ENCODE measurements at regions not wholly inside any gene's neighbourhood (a gene's known extent, or its start where the extent isn't known, plus 50 kb on each side); places are given as distances from the start of the nearest gene placed in this dataset.
"Not testable (repeated sequence)": the region's sequence is repeated elsewhere in the genome, so short reads cannot be mapped to it uniquely, and the experiment has no call there.

DNA sequence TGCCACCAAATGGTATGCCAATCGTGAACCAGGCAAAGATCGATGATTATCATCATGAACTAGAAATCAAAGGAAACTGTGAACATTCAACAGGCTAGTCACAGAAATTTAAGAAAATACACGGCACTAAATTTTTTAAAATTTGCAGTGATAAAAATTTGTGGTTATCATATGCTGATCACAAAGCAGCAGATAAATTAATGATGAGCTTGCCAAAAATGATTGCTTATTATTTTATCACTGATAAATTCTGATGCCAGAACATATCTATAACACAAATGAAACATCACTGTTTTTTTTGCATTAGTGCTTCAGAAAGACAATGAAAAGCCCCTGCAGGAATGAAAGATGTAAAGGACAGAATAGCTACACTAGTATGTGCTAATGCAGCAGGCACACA, 1413.2 kb upstream of the MAP3K7 start:
- DNase-seq = no peak

- DNase-seq = no peak
Measured at GRCh38 chr6:91994787-91995186, 1407.9 kb upstream of the MAP3K7 start.

DNA sequence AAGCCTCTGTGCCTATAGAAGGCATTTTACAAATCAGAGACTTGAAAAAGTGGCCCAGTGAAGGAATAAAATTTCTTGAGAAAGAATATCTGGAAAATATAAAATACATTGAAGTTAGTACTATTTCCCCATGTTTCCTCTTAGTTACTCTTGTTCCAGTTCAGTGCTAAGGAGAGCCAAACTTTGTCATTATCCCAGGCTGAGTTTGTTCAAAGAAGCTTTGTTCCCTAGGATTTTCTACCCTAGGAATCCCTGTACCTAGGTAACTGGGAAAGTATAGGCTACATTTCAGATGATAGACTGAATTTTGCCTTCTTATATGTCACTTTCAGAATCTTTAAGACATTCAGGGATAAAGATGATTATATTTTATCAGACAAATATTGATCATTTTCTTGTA, 1395.7 kb upstream of the MAP3K7 start:
- DNase-seq = no peak

- DNase-seq = no peak
Measured at GRCh38 chr6:91976797-91977196, 1389.9 kb upstream of the MAP3K7 start.

GRCh38 chr6:91970700-91971099, 1383.8 kb upstream of the MAP3K7 start:
- DNase-seq = no peak

GRCh38 chr6:91965872-91966271, 1379.0 kb upstream of the MAP3K7 start:
- DNase-seq = no peak

DNA sequence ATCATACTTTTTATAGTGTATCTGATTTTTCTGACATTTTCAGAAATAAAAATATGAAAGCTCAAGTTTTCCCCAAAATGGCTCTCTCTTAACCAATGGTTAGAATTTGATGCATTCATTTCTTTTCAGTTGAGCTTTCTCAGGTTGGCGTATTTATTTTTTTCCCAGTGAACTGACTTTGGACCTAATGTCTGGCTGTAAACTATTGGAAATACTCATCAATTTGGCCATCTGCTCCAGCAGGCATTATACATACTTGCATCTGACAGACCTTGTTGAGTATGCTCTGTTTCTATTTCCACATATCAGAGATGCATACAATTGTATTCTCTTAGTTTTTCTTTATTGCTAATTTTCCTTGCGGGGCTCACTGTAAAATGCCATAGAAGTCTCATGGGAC, 1374.8 kb upstream of the MAP3K7 start:
- DNase-seq = no peak

DNA sequence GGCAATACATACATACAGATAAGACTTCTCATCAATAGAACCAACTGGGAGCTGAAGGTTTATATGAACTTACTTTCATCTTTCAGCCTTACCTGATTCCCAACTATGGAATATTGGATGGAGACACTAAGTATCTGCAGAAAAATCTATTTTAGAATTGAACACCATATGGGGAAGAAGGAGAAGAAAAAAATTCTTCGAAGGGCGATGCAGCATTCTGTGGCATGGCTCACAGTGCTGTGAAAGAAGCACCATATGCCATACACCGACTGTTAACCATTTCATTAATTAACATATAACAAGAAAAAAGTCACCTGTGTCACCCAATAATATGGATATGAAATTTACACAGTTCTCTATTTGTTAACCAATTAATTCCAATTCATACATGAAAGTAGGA, 1374.4 kb upstream of the MAP3K7 start:
- no peak for DNase-seq

GRCh38 chr6:91941838-91942237, 1355.0 kb upstream of the MAP3K7 start:
- DNase-seq = no peak

- DNase-seq = no peak
Measured at GRCh38 chr6:91940801-91941200, 1353.9 kb upstream of the MAP3K7 start.

DNA sequence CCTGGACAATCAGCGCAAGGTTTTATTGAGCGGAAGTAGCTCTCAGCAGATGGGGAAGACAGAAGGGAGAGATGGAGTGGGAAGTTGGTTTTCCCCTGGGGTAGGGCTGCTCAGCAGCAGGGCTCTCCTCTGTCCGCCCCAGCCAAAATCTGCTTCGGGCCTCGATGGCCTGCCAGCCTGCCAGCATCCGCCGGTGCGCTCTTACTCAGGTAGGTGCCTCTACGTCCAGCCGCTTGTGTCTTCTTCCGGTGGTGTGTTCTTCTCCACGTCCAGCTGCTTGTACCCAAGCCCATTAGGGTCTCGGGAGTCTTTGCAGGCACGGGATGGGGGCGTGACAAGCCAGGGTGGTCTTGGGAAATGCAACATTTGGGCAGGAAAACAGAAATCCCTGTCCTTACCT, 1340.0 kb upstream of the MAP3K7 start:
- no peak for DNase-seq

DNA sequence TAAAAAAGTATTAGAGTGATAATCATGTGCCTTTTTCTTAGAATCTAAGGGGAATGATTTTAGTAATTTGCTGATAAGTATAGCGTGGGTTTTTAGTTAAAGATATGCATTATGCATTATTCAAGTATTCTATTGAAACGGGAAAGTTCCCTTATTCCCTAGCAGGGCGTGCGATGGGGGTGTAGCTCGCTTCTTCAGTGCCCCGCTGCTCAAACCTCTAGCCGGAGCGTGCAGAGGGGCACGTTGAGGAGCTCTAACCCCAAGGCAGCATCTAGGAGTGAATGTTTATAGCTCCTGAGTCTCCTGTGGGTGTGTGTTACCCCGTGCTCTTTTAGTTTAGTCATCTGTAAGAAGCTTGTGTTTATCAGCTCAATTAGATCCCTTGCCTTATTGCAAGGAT, 1339.5 kb upstream of the MAP3K7 start:
- DNase-seq = no peak

- DNase-seq = no peak
Measured at GRCh38 chr6:91911945-91912344, 1325.1 kb upstream of the MAP3K7 start.

- no peak for DNase-seq
Measured at GRCh38 chr6:91904586-91905164, 1317.8 kb upstream of the MAP3K7 start.

GRCh38 chr6:91895599-91896285, 1308.9 kb upstream of the MAP3K7 start:
- DNase-seq = peak; percentile 32

- DNase-seq = no peak
Measured at GRCh38 chr6:91886183-91886795, 1299.4 kb upstream of the MAP3K7 start.

- not testable (repeated sequence) for DNase-seq
Measured at GRCh38 chr6:91881791-91882190, 1294.9 kb upstream of the MAP3K7 start.

- DNase-seq = no peak
Measured at GRCh38 chr6:91879386-91879995, 1292.6 kb upstream of the MAP3K7 start.

GRCh38 chr6:91877994-91878393, 1291.1 kb upstream of the MAP3K7 start:
- no peak for DNase-seq

DNA sequence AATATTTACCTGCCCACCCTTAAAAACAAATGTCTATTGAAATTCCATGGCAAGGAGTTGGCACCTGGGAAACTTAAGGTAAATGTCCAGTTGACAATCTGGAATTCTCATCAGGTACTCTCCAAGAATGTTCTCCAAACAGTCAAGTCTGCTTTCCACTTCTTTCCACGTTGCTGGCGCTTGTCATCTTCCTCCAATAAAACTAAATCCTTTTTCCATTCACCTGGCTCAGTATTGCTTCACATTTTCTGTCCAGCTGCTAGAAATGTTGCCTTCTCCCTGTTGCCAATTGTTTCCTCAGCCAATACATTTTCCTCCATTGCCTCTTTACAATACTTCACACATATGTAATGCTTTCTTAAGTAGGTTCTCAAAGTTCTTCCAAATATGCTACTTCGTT, 1288.1 kb upstream of the MAP3K7 start:
- peak; percentile 70 for DNase-seq

DNA sequence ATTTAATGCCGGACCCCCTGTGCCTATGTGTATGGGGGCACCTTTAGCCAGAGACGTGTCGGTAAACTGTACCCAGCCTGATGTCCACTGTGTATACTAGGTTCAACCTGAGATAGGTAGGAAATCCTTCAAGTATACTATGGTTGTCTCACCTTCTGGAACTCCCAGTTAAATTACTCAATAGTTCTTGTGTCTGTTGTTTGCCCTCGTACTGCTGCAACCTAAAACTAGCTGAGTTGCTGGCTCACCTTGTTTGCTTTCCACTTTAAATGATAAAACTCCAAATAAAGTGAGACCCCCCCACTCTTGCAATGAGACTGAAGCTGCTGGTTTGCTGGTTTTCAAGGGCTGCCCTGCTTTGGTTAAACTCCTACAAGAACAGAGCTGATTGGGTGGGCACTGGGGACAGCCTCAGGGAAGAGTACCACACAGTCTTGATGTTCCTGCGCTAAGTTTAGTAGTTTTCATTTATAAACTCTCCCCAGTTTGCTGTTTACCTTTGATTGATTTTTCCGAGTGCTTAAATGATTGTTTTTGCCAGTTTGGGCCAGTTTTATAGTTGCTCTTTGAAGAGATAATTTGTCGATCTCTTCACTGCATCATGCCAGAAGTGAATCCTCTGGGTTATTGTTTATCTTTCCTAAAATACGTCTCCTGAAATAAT, 1281.8 kb upstream of the MAP3K7 start:
- DNase-seq = no peak

DNA sequence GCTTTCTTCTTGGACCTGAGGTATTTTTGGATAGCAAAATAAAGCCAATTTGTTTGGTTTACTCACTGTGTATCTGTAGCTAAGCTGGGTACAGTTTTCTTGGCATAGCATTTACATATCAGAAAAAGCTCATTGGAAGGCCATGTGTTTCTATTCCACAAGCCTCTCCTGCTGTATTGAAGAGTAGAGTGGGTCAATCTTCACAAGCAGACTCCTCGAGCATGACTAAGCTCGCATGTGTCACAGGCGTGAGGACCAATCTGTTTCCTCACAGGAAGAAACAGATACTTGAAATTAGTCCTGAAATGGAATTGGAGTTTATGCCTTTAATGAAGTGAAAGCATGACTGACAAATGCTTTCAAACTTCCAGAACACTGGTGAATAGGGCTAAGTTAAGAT, 1279.0 kb upstream of the MAP3K7 start:
- DNase-seq = no peak

GRCh38 chr6:91864911-91865310, 1278.0 kb upstream of the MAP3K7 start:
- DNase-seq = no peak

Data from left hindlimb (tissue), 1 donor.